GM18511 (cell line): ENCODE measurements at regions not wholly inside any gene's neighbourhood (a gene's known extent, or its start where the extent isn't known, plus 50 kb on each side); places are given as distances from the start of the nearest gene placed in this dataset.
"Not testable (repeated sequence)": the region's sequence is repeated elsewhere in the genome, so short reads cannot be mapped to it uniquely, and the experiment has no call there.

ENCODE experiments used
- ATAC-seq: cut with Tn5 transposase; IDR thresholded peaks from one replicate; pipeline ENCODE4 v1.9.1; 2021; ENCODE audit warnings: mild to moderate bottlenecking, moderate library complexity; ENCODE audit not compliant: unreplicated experiment

DNA sequence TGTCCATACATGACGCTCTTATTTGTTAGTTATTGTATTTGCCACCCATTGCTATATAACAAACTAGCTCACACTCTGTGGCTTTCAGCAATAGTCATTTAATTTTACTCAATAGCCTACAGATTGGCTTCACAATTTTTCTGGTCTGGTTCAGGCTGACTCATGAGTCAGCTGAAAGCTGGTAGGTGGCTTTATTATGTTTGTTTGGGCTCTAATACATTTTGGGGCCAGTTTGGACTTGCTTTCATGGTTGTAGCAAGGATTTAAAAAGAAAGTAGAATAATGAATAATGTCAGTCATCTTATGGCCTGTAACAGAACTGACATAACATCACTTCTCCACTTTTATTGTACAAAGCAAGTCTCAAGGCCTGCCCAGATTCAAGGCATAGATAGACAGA, 338.7 kb downstream of the LRRIQ3 start:
- no peak for ATAC-seq

DNA sequence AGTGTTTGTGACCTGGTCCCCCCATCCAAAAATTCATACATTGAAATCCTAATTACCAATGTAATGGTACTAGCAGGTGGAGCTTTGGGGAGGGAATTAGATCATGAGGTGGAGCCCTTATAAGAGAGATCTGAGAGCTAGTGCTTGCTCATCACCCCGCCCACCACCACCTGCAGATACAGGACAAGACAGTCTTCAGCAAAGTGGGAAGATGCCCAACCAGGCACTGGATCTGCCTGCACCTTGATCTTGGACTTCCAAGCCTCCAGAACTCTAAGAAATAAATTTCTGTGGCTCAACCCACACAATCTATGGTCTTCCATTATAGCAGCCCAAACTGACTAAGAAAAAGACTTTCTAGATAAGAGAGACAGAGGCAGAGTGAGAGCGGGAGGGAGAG, 343.4 kb downstream of the LRRIQ3 start:
- no peak for ATAC-seq

DNA sequence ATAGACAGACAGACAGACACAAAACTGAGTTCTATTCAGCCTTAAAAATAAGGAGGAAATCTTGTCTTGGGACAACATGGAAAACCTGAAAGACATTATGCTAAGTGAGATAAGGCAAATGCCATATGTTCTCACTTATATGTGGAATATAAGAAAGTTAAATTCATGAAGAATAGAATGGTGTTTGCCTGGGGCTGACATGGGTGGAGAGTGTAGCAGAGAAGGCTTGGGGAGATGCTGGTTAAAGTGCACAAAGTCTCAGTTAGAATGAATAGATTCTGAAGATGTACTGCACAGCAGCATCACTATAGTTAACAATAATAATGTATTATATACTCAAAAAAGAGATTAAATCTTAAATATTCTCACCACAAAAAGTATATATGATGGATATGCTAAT, 355.5 kb downstream of the LRRIQ3 start:
- no peak for ATAC-seq

- no peak for ATAC-seq
Measured at GRCh38 chr1:73839922-73840321, 358.1 kb downstream of the LRRIQ3 start.

GRCh38 chr1:73832276-73833181, 365.4 kb downstream of the LRRIQ3 start:
- ATAC-seq, result no peak

- not testable (repeated sequence) for ATAC-seq
Measured at GRCh38 chr1:73827283-73827682, 370.7 kb downstream of the LRRIQ3 start.

GRCh38 chr1:73824065-73824464, 373.9 kb downstream of the LRRIQ3 start:
- no peak for ATAC-seq

DNA sequence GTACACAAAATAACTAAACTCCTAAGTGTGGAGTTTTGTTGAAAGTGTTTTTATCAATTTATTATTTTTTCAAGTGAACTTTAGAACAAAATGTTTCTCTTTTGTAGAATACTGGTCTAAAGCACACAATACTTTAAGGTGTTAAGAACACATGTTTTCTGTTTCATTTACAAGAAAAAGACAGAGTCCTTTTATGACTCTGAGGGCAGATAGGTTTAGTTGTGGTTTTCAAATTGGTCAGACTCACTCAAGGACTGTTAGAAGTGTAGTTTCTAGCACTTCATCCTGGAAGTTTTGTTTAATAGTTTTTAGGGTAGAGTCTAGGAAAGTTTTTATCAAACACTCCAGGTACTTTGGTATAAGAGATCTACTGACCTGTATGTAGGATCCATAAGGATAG, 376.5 kb downstream of the LRRIQ3 start:
- ATAC-seq, result peak; percentile 85

DNA sequence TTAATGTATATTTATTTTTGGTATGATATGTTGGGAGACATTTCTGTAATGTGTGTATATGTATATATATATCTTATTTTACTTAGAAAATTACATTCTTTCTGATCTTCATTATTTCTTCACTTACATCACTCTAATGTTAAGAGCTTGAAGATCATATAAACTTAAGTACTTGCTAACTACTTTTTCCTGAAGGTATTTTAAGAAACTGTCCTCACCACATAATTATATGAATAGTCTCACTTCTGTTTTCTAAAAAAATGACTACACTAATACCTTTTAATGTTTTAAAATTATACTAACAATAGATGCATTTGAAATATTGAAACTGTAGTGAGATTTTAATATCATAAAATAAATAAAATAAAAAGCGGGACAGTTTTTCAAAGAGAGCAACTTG, 377.1 kb downstream of the LRRIQ3 start:
- ATAC-seq, result peak; percentile 56

GRCh38 chr1:73813716-73814115, 384.3 kb downstream of the LRRIQ3 start:
- ATAC-seq, result no peak

GRCh38 chr1:73813236-73813635, 384.7 kb downstream of the LRRIQ3 start:
- ATAC-seq, result no peak

- ATAC-seq, result no peak
Measured at GRCh38 chr1:73811798-73812197, 386.2 kb downstream of the LRRIQ3 start.

- ATAC-seq, result no peak
Measured at GRCh38 chr1:73804935-73805334, 393.0 kb downstream of the LRRIQ3 start.

GRCh38 chr1:73803380-73803779, 394.6 kb downstream of the LRRIQ3 start:
- ATAC-seq, result no peak

- no peak for ATAC-seq
Measured at GRCh38 chr1:73801912-73802429, 396.0 kb downstream of the LRRIQ3 start.

DNA sequence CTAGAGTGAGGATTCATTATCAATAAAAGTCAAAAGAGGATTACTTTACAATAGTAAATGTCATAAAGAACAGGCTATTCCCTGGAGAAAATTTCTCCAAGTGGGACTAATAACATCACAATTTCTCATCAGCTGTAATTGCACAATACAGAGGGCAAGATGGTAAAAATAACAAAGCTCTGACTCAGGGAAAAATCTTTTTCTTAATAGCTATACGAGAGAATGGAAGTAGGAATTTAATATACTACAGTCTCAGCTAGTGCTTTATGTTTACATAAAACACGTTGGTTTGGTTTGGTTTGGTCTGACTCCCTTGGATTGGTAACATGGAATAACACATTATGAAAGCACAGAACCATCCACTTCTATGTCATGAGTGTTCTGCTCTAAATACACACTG, 397.6 kb downstream of the LRRIQ3 start:
- no peak for ATAC-seq

DNA sequence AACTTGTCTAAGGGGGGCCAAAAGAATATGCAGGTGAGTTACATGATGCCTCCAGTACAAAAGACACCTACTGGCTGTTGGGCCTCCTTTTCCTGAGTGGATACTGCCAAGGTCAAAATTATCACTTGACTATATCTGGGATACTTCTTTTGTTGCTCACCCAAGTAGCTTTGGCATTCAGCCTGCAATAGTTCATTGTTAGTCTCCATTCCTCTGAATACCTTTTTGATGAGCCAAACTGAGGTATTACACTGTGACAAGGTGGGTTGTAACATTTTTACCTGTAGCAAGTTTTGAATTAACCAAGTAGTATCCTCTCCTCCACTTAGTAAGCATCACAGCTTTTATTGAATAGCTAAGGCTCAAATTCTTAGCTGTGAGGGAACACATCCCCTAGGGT, 408.0 kb downstream of the LRRIQ3 start:
- ATAC-seq, result no peak

- ATAC-seq, result no peak
Measured at GRCh38 chr1:73784026-73784425, 413.9 kb downstream of the LRRIQ3 start.

DNA sequence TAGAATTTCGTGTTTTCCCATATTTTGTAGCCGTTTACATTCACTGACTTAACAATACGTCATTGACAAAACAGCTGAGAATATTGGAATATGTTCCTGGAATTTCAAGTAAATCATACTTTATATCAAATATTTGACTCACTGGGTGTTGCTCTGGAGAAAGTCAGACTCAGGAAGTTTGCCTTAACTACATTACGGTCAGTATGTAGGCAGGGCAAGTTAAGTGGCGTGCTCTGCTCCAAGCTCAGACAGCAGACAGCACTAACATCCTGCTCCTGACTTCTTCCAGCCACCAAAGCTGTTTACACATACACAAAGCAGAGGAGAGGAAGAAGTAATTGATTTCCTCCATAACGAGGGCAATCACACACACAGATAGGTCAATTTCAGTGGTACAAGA, 414.6 kb downstream of the LRRIQ3 start:
- no peak for ATAC-seq

GRCh38 chr1:73782901-73783300, 415.1 kb downstream of the LRRIQ3 start:
- no peak for ATAC-seq

DNA sequence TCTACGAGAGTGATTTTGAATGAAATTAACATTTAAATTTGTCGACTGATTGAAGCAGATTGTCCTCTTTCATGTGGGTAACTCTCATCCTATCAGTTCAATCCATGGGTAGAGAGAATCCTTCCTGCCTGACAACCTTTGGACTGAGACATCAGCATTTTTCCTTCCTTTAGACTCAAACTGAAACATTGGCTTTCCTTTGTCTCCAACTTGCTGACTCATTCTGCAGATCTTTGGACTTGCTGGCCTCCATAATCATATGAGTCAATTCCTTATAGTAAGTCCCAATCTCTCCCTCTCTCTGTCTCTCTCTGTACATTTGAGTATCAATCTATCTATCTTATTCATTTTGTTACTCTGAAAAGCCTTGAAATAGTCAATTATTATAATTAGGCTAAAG, 416.7 kb downstream of the LRRIQ3 start:
- no peak for ATAC-seq

- ATAC-seq, result no peak
Measured at GRCh38 chr1:73778471-73778870, 419.5 kb downstream of the LRRIQ3 start.

GRCh38 chr1:73775896-73776295, 422.1 kb downstream of the LRRIQ3 start:
- ATAC-seq, result no peak
